Neural progenitor cell (in vitro differentiated cells): ENCODE measurements at regions not wholly inside any gene's neighbourhood (a gene's known extent, or its start where the extent isn't known, plus 50 kb on each side); places are given as distances from the start of the nearest gene placed in this dataset.

Experiments
- DNase-seq: peaks from one replicate; pipeline ENCODE4 v3.0.0-alpha.2; 2016; ENCODE audit warnings: low spot score
- H2AFZ ChIP-seq: fragments of 200-600 bp; sonication (generic); replicated peaks from 2 replicates; pipeline ENCODE4 v1.6.1; 2016; ENCODE audit warnings: antibody characterized with exemption
- H3F3A ChIP-seq: fragments of 200-600 bp; sonication (generic); 2 replicates; pipeline ENCODE4 v1.6.1; 2016; ENCODE audit warnings: antibody characterized with exemption, low read depth
- H3K27ac ChIP-seq: fragments of 200-600 bp; sonication (generic); 2 replicates; pipeline ENCODE4 v1.5.1; 2016; ENCODE audit warnings: mild to moderate bottlenecking
- H3K27me3 ChIP-seq: fragments of 200-600 bp; sonication (generic); 2 replicates; pipeline ENCODE4 v1.6.1; 2016; ENCODE audit warnings: mild to moderate bottlenecking, moderate library complexity
- H3K36me3 ChIP-seq: fragments of 200-600 bp; sonication (generic); 2 replicates; pipeline ENCODE4 v1.5.1; 2016
- H3K4me1 ChIP-seq: fragments of 200-600 bp; sonication (generic); 2 replicates; pipeline ENCODE4 v1.6.1; 2016; ENCODE audit warnings: mixed run types
- H3K4me2 ChIP-seq: fragments of 200-600 bp; sonication (generic); 2 replicates; pipeline ENCODE4 v1.6.1; 2016
- H3K4me3 ChIP-seq: fragments of 200-600 bp; sonication (generic); 2 replicates; pipeline ENCODE4 v1.5.1; 2016
- H3K79me2 ChIP-seq: fragments of 200-600 bp; sonication (generic); 2 replicates; pipeline ENCODE4 v1.6.1; 2016; ENCODE audit warnings: low read depth
- H3K9ac ChIP-seq: fragments of 200-600 bp; sonication (generic); 2 replicates; pipeline ENCODE4 v1.6.1; 2016
- H3K9me3 ChIP-seq: fragments of 200-600 bp; sonication (generic); 2 replicates; pipeline ENCODE4 v1.5.1; 2016; ENCODE audit warnings: low read depth
- H4K20me1 ChIP-seq: fragments of 200-600 bp; sonication (generic); 2 replicates; pipeline ENCODE4 v1.6.1; 2016; ENCODE audit warnings: low read depth
- H3K27ac Mint-ChIP-seq: 3 replicates; pipeline ENCODE4 v1.8.0; 2021; ENCODE audit warnings: mixed read lengths
- H3K27me3 Mint-ChIP-seq: 2 replicates; pipeline ENCODE4 v1.8.0; 2022; ENCODE audit warnings: low read depth, mild to moderate bottlenecking, inconsistent platforms, moderate library complexity, mixed read lengths; ENCODE audit not compliant: insufficient read depth
- H3K36me3 Mint-ChIP-seq: 3 replicates; pipeline ENCODE4 v1.8.0; 2021; ENCODE audit warnings: mixed read lengths
- H3K4me1 Mint-ChIP-seq: 3 replicates; pipeline ENCODE4 v1.8.0; 2021; ENCODE audit warnings: mixed read lengths
- H3K4me3 Mint-ChIP-seq: 3 replicates; pipeline ENCODE4 v1.8.0; 2021; ENCODE audit warnings: mild to moderate bottlenecking, moderate library complexity, mixed read lengths
- H3K9me3 Mint-ChIP-seq: 3 replicates; pipeline ENCODE4 v1.8.0; 2020; ENCODE audit warnings: mixed read lengths
- EZH2 ChIP-seq: fragments of 200-600 bp; sonication (generic); IDR thresholded peaks from 2 replicates; pipeline ENCODE4 v1.6.1; 2017; ENCODE audit warnings: antibody characterized with exemption, mild to moderate bottlenecking, moderate library complexity
- EZH2phosphoT487 ChIP-seq: fragments of 200-600 bp; sonication (generic); IDR thresholded peaks from 2 replicates; pipeline ENCODE4 v1.6.1; 2017; ENCODE audit warnings: antibody characterized with exemption
- TF ChIP-seq, protein P1 (sequence below): fragments of 200-600 bp; sonication (generic); IDR thresholded peaks from 2 replicates; pipeline ENCODE4 v1.5.1; 2017; ENCODE audit warnings: antibody characterized with exemption, mild to moderate bottlenecking

DNA sequence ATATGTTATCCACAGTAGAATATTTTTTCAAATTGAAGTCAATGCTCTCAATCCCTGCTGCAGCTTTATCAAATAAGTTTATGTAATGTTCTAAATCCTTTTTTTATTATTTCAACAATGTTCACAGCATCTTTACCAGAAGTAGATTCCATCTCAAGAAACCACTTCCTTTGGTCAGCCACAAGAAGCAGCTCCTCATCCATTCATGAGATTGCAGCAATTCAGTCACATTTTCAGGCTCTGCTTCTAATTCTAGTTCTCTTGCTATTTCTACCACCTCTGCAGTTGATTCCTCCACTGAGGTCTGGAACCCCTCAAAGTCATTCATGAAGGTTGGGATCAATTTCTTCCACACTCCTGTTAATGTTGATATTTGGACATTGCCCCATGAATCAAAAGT, 2301.3 kb upstream of the TENM3 start:
- Mint-ChIP-seq H3K4me3 (no peak overlapping the region), H3K27ac (no peak overlapping the region), H3K4me1 (no peaks in the 10 kb centered on the region), H3K9me3 (peaks cover 9% of the 10 kb centered on the region), H3K36me3 (no peaks in the 10 kb centered on the region), H3K27me3 (no peaks in the 10 kb centered on the region)
- Histone ChIP-seq H4K20me1 (no peaks in the 10 kb centered on the region), H3K9ac (no peak overlapping the region), H3K9me3 (peaks cover 4% of the 10 kb centered on the region), H3K4me3 (no peak overlapping the region), H3K4me2 (no peak overlapping the region), H3K27me3 (no peaks in the 10 kb centered on the region), H3K4me1 (no peaks in the 10 kb centered on the region), H3K27ac (no peak overlapping the region), H3F3A (no peaks in the 10 kb centered on the region), H3K79me2 (no peaks in the 10 kb centered on the region), H2AFZ (no peak overlapping the region), H3K36me3 (no peaks in the 10 kb centered on the region)
- DNase-seq: no peak
- TF ChIP-seq EZH2 (no peak), EZH2phosphoT487 (no peak)
- TF ChIP-seq, protein P1, sequence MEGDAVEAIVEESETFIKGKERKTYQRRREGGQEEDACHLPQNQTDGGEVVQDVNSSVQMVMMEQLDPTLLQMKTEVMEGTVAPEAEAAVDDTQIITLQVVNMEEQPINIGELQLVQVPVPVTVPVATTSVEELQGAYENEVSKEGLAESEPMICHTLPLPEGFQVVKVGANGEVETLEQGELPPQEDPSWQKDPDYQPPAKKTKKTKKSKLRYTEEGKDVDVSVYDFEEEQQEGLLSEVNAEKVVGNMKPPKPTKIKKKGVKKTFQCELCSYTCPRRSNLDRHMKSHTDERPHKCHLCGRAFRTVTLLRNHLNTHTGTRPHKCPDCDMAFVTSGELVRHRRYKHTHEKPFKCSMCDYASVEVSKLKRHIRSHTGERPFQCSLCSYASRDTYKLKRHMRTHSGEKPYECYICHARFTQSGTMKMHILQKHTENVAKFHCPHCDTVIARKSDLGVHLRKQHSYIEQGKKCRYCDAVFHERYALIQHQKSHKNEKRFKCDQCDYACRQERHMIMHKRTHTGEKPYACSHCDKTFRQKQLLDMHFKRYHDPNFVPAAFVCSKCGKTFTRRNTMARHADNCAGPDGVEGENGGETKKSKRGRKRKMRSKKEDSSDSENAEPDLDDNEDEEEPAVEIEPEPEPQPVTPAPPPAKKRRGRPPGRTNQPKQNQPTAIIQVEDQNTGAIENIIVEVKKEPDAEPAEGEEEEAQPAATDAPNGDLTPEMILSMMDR: no peak

DNA sequence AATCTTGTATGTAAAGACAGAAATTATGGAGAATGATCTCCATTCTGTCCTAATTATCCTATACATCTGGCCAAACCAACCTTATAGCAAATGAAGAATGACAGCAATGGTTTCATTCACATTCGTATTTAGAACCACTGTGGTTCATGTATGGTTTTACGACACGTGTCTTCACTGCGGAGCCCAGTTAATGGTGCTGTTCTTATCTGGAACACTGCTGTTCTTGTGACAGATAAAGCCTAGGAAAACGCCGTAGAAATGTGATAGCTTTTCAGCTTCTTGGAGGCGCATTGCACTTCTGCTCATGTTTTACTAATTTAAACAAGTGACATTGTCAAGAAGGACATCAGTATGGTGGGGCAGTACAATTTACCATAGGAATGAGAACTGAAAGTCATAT, 2266.4 kb upstream of the TENM3 start:
- Histone ChIP-seq H3K4me1 (no peaks in the 10 kb centered on the region), H3K4me3 (no peak overlapping the region), H3K27me3 (no peaks in the 10 kb centered on the region), H3K36me3 (no peaks in the 10 kb centered on the region), H2AFZ (no peak overlapping the region), H3K9ac (no peak overlapping the region), H4K20me1 (no peaks in the 10 kb centered on the region), H3K79me2 (no peaks in the 10 kb centered on the region), H3K4me2 (no peak overlapping the region), H3F3A (no peaks in the 10 kb centered on the region), H3K9me3 (no peaks in the 10 kb centered on the region), H3K27ac (no peak overlapping the region)
- Mint-ChIP-seq H3K27me3 (no peaks in the 10 kb centered on the region), H3K4me3 (no peak overlapping the region), H3K27ac (no peak overlapping the region), H3K4me1 (no peaks in the 10 kb centered on the region), H3K36me3 (no peaks in the 10 kb centered on the region), H3K9me3 (peaks cover 2% of the 10 kb centered on the region)
- TF ChIP-seq EZH2 (no peak), EZH2phosphoT487 (no peak)
- TF ChIP-seq, protein P1: no peak
- no peak for DNase-seq

DNA sequence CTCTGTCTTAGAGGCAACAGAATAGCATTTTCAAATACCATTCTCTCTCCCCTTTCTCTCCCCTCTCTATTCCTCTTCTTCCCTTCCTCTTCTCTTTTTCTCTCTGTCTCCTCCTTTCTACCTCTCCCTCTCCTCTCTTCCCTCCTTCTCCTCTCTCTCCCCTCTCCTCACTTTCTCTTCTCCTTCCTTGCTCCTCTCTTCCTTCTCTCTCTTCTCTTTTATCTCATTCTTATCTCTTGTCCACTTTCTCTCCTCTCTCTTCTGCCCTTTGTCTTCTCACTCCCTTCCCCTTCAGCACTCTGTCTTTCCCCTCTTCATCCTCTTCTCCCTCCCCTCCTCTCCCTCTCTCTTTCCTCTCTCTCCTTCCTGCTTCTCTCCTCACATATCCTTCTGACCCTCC, 2265.8 kb upstream of the TENM3 start:
- H3K27me3 ChIP-seq: no peaks in the 10 kb centered on the region
- H3K36me3 ChIP-seq: no peaks in the 10 kb centered on the region
- no peak overlapping the region for H3K4me3 ChIP-seq
- no peak overlapping the region for H3K4me2 ChIP-seq
- Mint-ChIP-seq H3K27ac (no peak overlapping the region), H3K36me3 (no peaks in the 10 kb centered on the region), H3K27me3 (no peaks in the 10 kb centered on the region), H3K9me3 (peaks cover 2% of the 10 kb centered on the region), H3K4me1 (no peaks in the 10 kb centered on the region), H3K4me3 (no peak overlapping the region)
- no peak overlapping the region for H3K9ac ChIP-seq
- TF ChIP-seq, protein P1: no peak
- TF ChIP-seq EZH2phosphoT487: no peak
- no peak for TF ChIP-seq EZH2
- H3K79me2 ChIP-seq: no peaks in the 10 kb centered on the region
- no peaks in the 10 kb centered on the region for H3F3A ChIP-seq
- H3K9me3 ChIP-seq: no peaks in the 10 kb centered on the region
- no peaks in the 10 kb centered on the region for H3K4me1 ChIP-seq
- DNase-seq: no peak
- no peak overlapping the region for H3K27ac ChIP-seq
- H2AFZ ChIP-seq: no peak overlapping the region
- H4K20me1 ChIP-seq: no peaks in the 10 kb centered on the region

GRCh38 chr4:179981161-179981560, 2262.0 kb upstream of the TENM3 start:
- H3K4me2 ChIP-seq: no peak overlapping the region

More at GRCh38 chr4:179981161-179981560, 2262.0 kb upstream of the TENM3 start:
- Histone ChIP-seq H3F3A (no peaks in the 10 kb centered on the region), H3K4me3 (no peak overlapping the region), H2AFZ (no peak overlapping the region), H3K9me3 (no peaks in the 10 kb centered on the region), H3K27ac (no peak overlapping the region), H4K20me1 (no peaks in the 10 kb centered on the region), H3K36me3 (no peaks in the 10 kb centered on the region), H3K79me2 (no peaks in the 10 kb centered on the region), H3K27me3 (no peaks in the 10 kb centered on the region), H3K4me1 (no peaks in the 10 kb centered on the region), H3K9ac (no peak overlapping the region)
- Mint-ChIP-seq H3K27ac (no peak overlapping the region), H3K9me3 (no peaks in the 10 kb centered on the region), H3K4me3 (no peak overlapping the region), H3K4me1 (no peaks in the 10 kb centered on the region), H3K36me3 (no peaks in the 10 kb centered on the region), H3K27me3 (no peaks in the 10 kb centered on the region)
- DNase-seq: no peak
- TF ChIP-seq, protein P1: no peak
- TF ChIP-seq EZH2phosphoT487 (no peak), EZH2 (no peak)
